HPDE6-E6E7 (cell line): ENCODE measurements at regions not wholly inside any gene's neighbourhood (a gene's known extent, or its start where the extent isn't known, plus 50 kb on each side); places are given as distances from the start of the nearest gene placed in this dataset.
"Not testable (repeated sequence)": the region's sequence is repeated elsewhere in the genome, so short reads cannot be mapped to it uniquely, and the experiment has no call there.

ENCODE experiments used
- DNase-seq: peaks from one replicate; pipeline ENCODE4 v3.0.0; 2011; ENCODE audit warnings: missing footprints; ENCODE audit errors: extremely low spot score

GRCh38 chr13:78540058-78540457, 63.3 kb downstream of the POU4F1 start:
- DNase-seq: no peak

GRCh38 chr13:78526044-78526443, 77.3 kb downstream of the POU4F1 start:
- DNase-seq: not testable (repeated sequence)

GRCh38 chr13:78524936-78525335, 78.4 kb downstream of the POU4F1 start:
- no peak for DNase-seq

GRCh38 chr13:78521091-78521490, 82.3 kb downstream of the POU4F1 start:
- no peak for DNase-seq

- no peak for DNase-seq
Observed at GRCh38 chr13:78520425-78520824, 82.9 kb downstream of the POU4F1 start.

GRCh38 chr13:78518482-78518881, 84.9 kb downstream of the POU4F1 start:
- DNase-seq: not testable (repeated sequence)

GRCh38 chr13:78499802-78500201, 103.5 kb downstream of the POU4F1 start:
- no peak for DNase-seq

GRCh38 chr13:78497702-78498355, 105.5 kb downstream of the POU4F1 start:
- DNase-seq: no peak

- no peak for DNase-seq
Observed at GRCh38 chr13:78491978-78492377, 111.4 kb downstream of the POU4F1 start.

- DNase-seq: not testable (repeated sequence)
Observed at GRCh38 chr13:78490225-78490624, 113.1 kb downstream of the POU4F1 start.

- DNase-seq: no peak
Observed at GRCh38 chr13:78487707-78488106, 115.6 kb downstream of the POU4F1 start.

- DNase-seq: no peak
Observed at GRCh38 chr13:78485803-78486202, 117.5 kb downstream of the POU4F1 start.

GRCh38 chr13:78478183-78478582, 125.2 kb downstream of the POU4F1 start:
- no peak for DNase-seq

GRCh38 chr13:78476910-78477309, 126.4 kb downstream of the POU4F1 start:
- DNase-seq: no peak

- no peak for DNase-seq
Observed at GRCh38 chr13:78468621-78469020, 134.7 kb downstream of the POU4F1 start.

GRCh38 chr13:78465250-78465649, 138.1 kb downstream of the POU4F1 start:
- no peak for DNase-seq

- no peak for DNase-seq
Observed at GRCh38 chr13:78460176-78460575, 143.2 kb downstream of the POU4F1 start.

GRCh38 chr13:78443839-78444238, 159.5 kb downstream of the POU4F1 start:
- no peak for DNase-seq

GRCh38 chr13:78437781-78438180, 165.6 kb downstream of the POU4F1 start:
- DNase-seq: no peak

- no peak for DNase-seq
Observed at GRCh38 chr13:78436311-78436710, 167.0 kb downstream of the POU4F1 start.

GRCh38 chr13:78431328-78431727, 172.0 kb downstream of the POU4F1 start:
- no peak for DNase-seq

GRCh38 chr13:78430811-78431210, 172.5 kb downstream of the POU4F1 start:
- no peak for DNase-seq

GRCh38 chr13:78430166-78430791, 173.1 kb downstream of the POU4F1 start:
- no peak for DNase-seq

GRCh38 chr13:78428646-78429045, 174.7 kb downstream of the POU4F1 start:
- DNase-seq: no peak
